HEK293T (cell line): ENCODE measurements at regions not wholly inside any gene's neighbourhood (a gene's known extent, or its start where the extent isn't known, plus 50 kb on each side); places are given as distances from the start of the nearest gene placed in this dataset.

Source experiments
- ARNT ChIP-seq: fragments of 450-650 bp; IDR thresholded peaks from 2 replicates; pipeline ENCODE4 v1.6.1; 2017; ENCODE audit warnings: mild to moderate bottlenecking
- BHLHE40 ChIP-seq: fragments of 450-650 bp; IDR thresholded peaks from 2 replicates; pipeline ENCODE4 v1.6.1; 2016; ENCODE audit warnings: mild to moderate bottlenecking, moderate library complexity, borderline replicate concordance
- L3MBTL2 ChIP-seq: fragments of 450-650 bp; conservative IDR thresholded peaks from 2 replicates; pipeline ENCODE4 v1.6.1; 2016; ENCODE audit warnings: mild to moderate bottlenecking
- SP1 ChIP-seq: fragments of 450-650 bp; IDR thresholded peaks from 2 replicates; pipeline ENCODE4 v1.6.1; 2017
- ZNF384 ChIP-seq: fragments of 450-650 bp; IDR thresholded peaks from 2 replicates; pipeline ENCODE4 v1.6.1; 2016

DNA sequence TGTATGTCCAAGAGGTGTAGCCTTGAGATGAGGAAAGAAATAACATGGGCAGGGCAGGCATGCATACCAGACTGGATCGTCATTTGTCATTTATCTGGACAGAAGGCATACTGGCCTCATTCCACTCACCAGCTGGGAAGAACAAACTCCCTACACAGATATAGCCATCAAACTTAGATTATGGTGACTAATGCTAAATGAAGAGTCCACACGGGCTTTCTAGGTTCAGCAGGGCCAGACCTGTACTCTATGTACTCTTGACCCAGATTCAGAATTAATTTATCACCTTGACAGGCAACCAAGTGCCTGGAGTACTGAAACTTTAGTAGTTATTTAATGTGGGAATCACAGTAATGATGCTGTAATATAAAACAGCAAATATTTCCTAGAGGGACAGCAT is 164.3 kb upstream of the IL12A start:
- TF ChIP-seq ARNT (no peak), ZNF384 (no peak), BHLHE40 (no peak), SP1 (no peak), L3MBTL2 (no peak)
